Thyroid gland (tissue), 4 donors: ENCODE measurements at regions not wholly inside any gene's neighbourhood (a gene's known extent, or its start where the extent isn't known, plus 50 kb on each side); places are given as distances from the start of the nearest gene placed in this dataset.

ENCODE experiments used
- DNase-seq, 2 donors: peaks; one replicate each; pipeline ENCODE4 v3.0.0-alpha.2; 2019
- H3K27ac ChIP-seq, 3 donors: fragments of 200-600 bp; sonication (generic); 1 replicate in 2 of 3; 2 replicates in 1 of 3; pipeline ENCODE4 v1.5.1; 2016 to 2019; ENCODE audit warnings: mild to moderate bottlenecking in 1 of 3, moderate library complexity in 1 of 3
- H3K27me3 ChIP-seq: fragments of 200-600 bp; sonication (generic); one replicate; pipeline ENCODE4 v1.5.1; 2019
- H3K36me3 ChIP-seq, 2 donors: fragments of 200-600 bp; sonication (generic); one replicate each; pipeline ENCODE4 v1.5.1; 2016 to 2019
- H3K4me1 ChIP-seq, 2 donors: fragments of 200-600 bp; sonication (generic); one replicate each; pipeline ENCODE4 v1.5.1; 2017 to 2019
- H3K4me3 ChIP-seq, 3 donors: fragments of 200-600 bp; sonication (generic); replicated peaks in 1 of 3; 1 replicate in 2 of 3; 2 replicates in 1 of 3; pipeline ENCODE4 v1.5.1; 2016; ENCODE audit warnings: mild to moderate bottlenecking in 1 of 3
- H3K9me3 ChIP-seq: fragments of 200-600 bp; sonication (generic); one replicate; pipeline ENCODE4 v1.5.1; 2017
- CTCF ChIP-seq, 6 experiments: fragments of 200-600 bp in 3 of 6; fragments of 450-650 bp in 3 of 6; sonication (generic) in 3 of 6; IDR thresholded peaks; one replicate each; pipeline ENCODE4 v1.5.1; 2016 to 2019; ENCODE audit warnings: antibody characterized with exemption in 6 of 6, mild to moderate bottlenecking in 2 of 6, inconsistent platforms in 1 of 6, moderate library complexity in 1 of 6
- POLR2A ChIP-seq, 2 donors: fragments of 450-650 bp; IDR thresholded peaks; one replicate each; pipeline ENCODE4 v1.6.1; 2017; ENCODE audit warnings: antibody characterized with exemption in 2 of 2, mild to moderate bottlenecking in 2 of 2, moderate library complexity in 1 of 2
- WGBS, 2 donors: methylation state at CpG; one replicate each; pipeline ENCODE4 v1.1.5; 2017; 5-methylcytosine and 5-hydroxymethylcytosine counted together
- intact Hi-C: fragments of 100-400 bp; cut with DNase I; formaldehyde crosslinking; loops from one replicate; pipeline ENCODE4 v1.15.1; 2023

- intact Hi-C loops = no loop called here
- TF ChIP-seq CTCF (IDR thresholded peaks at IDR 0.05) (no peak), POLR2A (IDR thresholded peaks at IDR 0.05) (no peak)
These were observed 258.5 kb downstream of the OMA1 start for GRCh38 chr1:58287894-58288623.

GRCh38 chr1:58284225-58284510, 262.4 kb downstream of the OMA1 start:
- no peak overlapping the region for H3K27ac ChIP-seq
- DNase-seq = no peak
- H3K4me3 ChIP-seq = no peak overlapping the region
- intact Hi-C loops = no loop called here
- no peaks in the 10 kb centered on the region for H3K9me3 ChIP-seq
- no peaks in the 10 kb centered on the region for H3K27me3 ChIP-seq
- no peak for TF ChIP-seq POLR2A (IDR thresholded peaks at IDR 0.05)
- no peak for TF ChIP-seq CTCF (IDR thresholded peaks at IDR 0.05)
- no peaks in the 10 kb centered on the region for H3K4me1 ChIP-seq
- no peaks in the 10 kb centered on the region for H3K36me3 ChIP-seq

More at GRCh38 chr1:58287894-58288623, 258.5 kb downstream of the OMA1 start:
- no peaks in the 10 kb centered on the region for H3K9me3 ChIP-seq
- no peaks in the 10 kb centered on the region for H3K36me3 ChIP-seq
- 41 to 56% methylated on average over 2 of the region's 2 CpGs for WGBS, 2 donors
- DNase-seq = no peak
- no peaks in the 10 kb centered on the region for H3K27me3 ChIP-seq
- H3K4me1 ChIP-seq = no peaks in the 10 kb centered on the region
- H3K4me3 ChIP-seq = no peak overlapping the region
- H3K27ac ChIP-seq = no peak overlapping the region

- H3K27me3 ChIP-seq = no peaks in the 10 kb centered on the region
- H3K4me3 ChIP-seq = no peak overlapping the region
- TF ChIP-seq POLR2A (IDR thresholded peaks at IDR 0.05) = no peak
- no peak for TF ChIP-seq CTCF (IDR thresholded peaks at IDR 0.05)
- H3K4me1 ChIP-seq = no peaks in the 10 kb centered on the region
- intact Hi-C loops = no loop called here
- no peak for DNase-seq
- H3K27ac ChIP-seq = no peak overlapping the region
- H3K9me3 ChIP-seq = no peaks in the 10 kb centered on the region
- WGBS, 2 donors = 77 to 90% methylated on average over 6 of the region's 6 CpGs
- no peaks in the 10 kb centered on the region for H3K36me3 ChIP-seq
These were observed 262.9 kb downstream of the OMA1 start for GRCh38 chr1:58283388-58284224.

GRCh38 chr1:58282623-58283387, 263.7 kb downstream of the OMA1 start:
- H3K27ac ChIP-seq = no peak overlapping the region
- no peaks in the 10 kb centered on the region for H3K36me3 ChIP-seq
- no peak overlapping the region for H3K4me3 ChIP-seq
- H3K4me1 ChIP-seq = no peaks in the 10 kb centered on the region
- WGBS, 2 donors = 63 to 64% methylated on average over 7 of the region's 7 CpGs
- TF ChIP-seq CTCF (IDR thresholded peaks at IDR 0.05) = no peak
- TF ChIP-seq POLR2A (IDR thresholded peaks at IDR 0.05) = no peak
- no peaks in the 10 kb centered on the region for H3K9me3 ChIP-seq
- no peak for DNase-seq
- intact Hi-C loops = no loop called here
- no peaks in the 10 kb centered on the region for H3K27me3 ChIP-seq
